ENCODE measurements at regions not wholly inside any gene's neighbourhood (a gene's known extent, or its start where the extent isn't known, plus 50 kb on each side); places are given as distances from the start of the nearest gene placed in this dataset.

- H3K4me1 ChIP-seq = no peaks in the 10 kb centered on the region
- no peaks in the 10 kb centered on the region for H3K27me3 ChIP-seq
- no peak for ATAC-seq
- no peak overlapping the region for H3K4me3 ChIP-seq
- intact Hi-C loops (cut with DNase I) = no loop called here
- H3K9me3 ChIP-seq = no peaks in the 10 kb centered on the region
- no peak for TF ChIP-seq CTCF (IDR thresholded peaks at IDR 0.05)
- H3K36me3 ChIP-seq = no peaks in the 10 kb centered on the region
- DNase-seq = no peak
- no peak overlapping the region for H3K27ac ChIP-seq
Observed at GRCh38 chr17:34769049-34769448, 189.7 kb downstream of the TMEM132E start.

- no peak for DNase-seq
- no peak overlapping the region for H3K27ac ChIP-seq
- H3K36me3 ChIP-seq = no peaks in the 10 kb centered on the region
- intact Hi-C loops (cut with DNase I) = no loop called here
- no peak for ATAC-seq
- H3K27me3 ChIP-seq = no peaks in the 10 kb centered on the region
- TF ChIP-seq CTCF (IDR thresholded peaks at IDR 0.05) = no peak
- H3K4me1 ChIP-seq = no peaks in the 10 kb centered on the region
- H3K4me3 ChIP-seq = no peak overlapping the region
- no peaks in the 10 kb centered on the region for H3K9me3 ChIP-seq
Observed at GRCh38 chr17:34765291-34765690, 185.9 kb downstream of the TMEM132E start.

- intact Hi-C loops (cut with DNase I) = no loop called here
- Histone ChIP-seq H3K27me3 (no peaks in the 10 kb centered on the region), H3K4me1 (no peaks in the 10 kb centered on the region), H3K27ac (no peak overlapping the region), H3K4me3 (no peak overlapping the region), H3K9me3 (no peaks in the 10 kb centered on the region), H3K36me3 (no peaks in the 10 kb centered on the region)
- ATAC-seq = no peak
- no peak for TF ChIP-seq CTCF (IDR thresholded peaks at IDR 0.05)
- no peak for DNase-seq
Observed at GRCh38 chr17:34764716-34765115, 185.3 kb downstream of the TMEM132E start.

- no peak for TF ChIP-seq CTCF (IDR thresholded peaks at IDR 0.05)
Observed at GRCh38 chr17:34763728-34764665, 184.6 kb downstream of the TMEM132E start.

GRCh38 chr17:34762078-34762477, 182.7 kb downstream of the TMEM132E start:
- no peaks in the 10 kb centered on the region for H3K27me3 ChIP-seq
- no peak overlapping the region for H3K27ac ChIP-seq
- H3K9me3 ChIP-seq = no peaks in the 10 kb centered on the region
- DNase-seq (no peak), ATAC-seq (no peak)
- H3K36me3 ChIP-seq = no peaks in the 10 kb centered on the region
- H3K4me1 ChIP-seq = no peaks in the 10 kb centered on the region
- intact Hi-C loops (cut with DNase I) = no loop called here
- no peak overlapping the region for H3K4me3 ChIP-seq
- no peak for TF ChIP-seq CTCF (IDR thresholded peaks at IDR 0.05)

More at GRCh38 chr17:34763728-34764665, 184.6 kb downstream of the TMEM132E start:
- H3K4me3 ChIP-seq = no peak overlapping the region
- H3K27me3 ChIP-seq = no peaks in the 10 kb centered on the region
- no peak overlapping the region for H3K27ac ChIP-seq
- H3K9me3 ChIP-seq = no peaks in the 10 kb centered on the region
- H3K36me3 ChIP-seq = no peaks in the 10 kb centered on the region
- no peaks in the 10 kb centered on the region for H3K4me1 ChIP-seq
- intact Hi-C loops (cut with DNase I) = no loop called here
- no peak for DNase-seq
- no peak for ATAC-seq

Measured in upper lobe of right lung (tissue), 1 donor.